ENCODE measurements at regions not wholly inside any gene's neighbourhood (a gene's known extent, or its start where the extent isn't known, plus 50 kb on each side); places are given as distances from the start of the nearest gene placed in this dataset.
"Not testable (repeated sequence)": the region's sequence is repeated elsewhere in the genome, so short reads cannot be mapped to it uniquely, and the experiment has no call there.

- DNase-seq, result no peak
These were observed 199.5 kb upstream of the B3GAT1 start for GRCh38 chr11:134611537-134611936.

GRCh38 chr11:134610116-134610910 lies 198.3 kb upstream of the B3GAT1 start:
- no peak for DNase-seq

- no peak for DNase-seq
These were observed 197.5 kb upstream of the B3GAT1 start for GRCh38 chr11:134609361-134610115.

- DNase-seq, result no peak
These were observed 196.1 kb upstream of the B3GAT1 start for GRCh38 chr11:134607963-134608750.

GRCh38 chr11:134606251-134606650 lies 194.2 kb upstream of the B3GAT1 start:
- DNase-seq, result no peak

GRCh38 chr11:134604886-134605285 lies 192.8 kb upstream of the B3GAT1 start:
- no peak for DNase-seq

- no peak for DNase-seq
These were observed 187.3 kb upstream of the B3GAT1 start for GRCh38 chr11:134599299-134599771.

GRCh38 chr11:134598368-134598767 lies 186.3 kb upstream of the B3GAT1 start:
- no peak for DNase-seq

- DNase-seq, result no peak
These were observed 185.4 kb upstream of the B3GAT1 start for GRCh38 chr11:134597452-134597851.

- no peak for DNase-seq
These were observed 184.4 kb upstream of the B3GAT1 start for GRCh38 chr11:134596404-134596803.

GRCh38 chr11:134592391-134592990 lies 180.4 kb upstream of the B3GAT1 start:
- no peak for DNase-seq

GRCh38 chr11:134591338-134591737 lies 179.3 kb upstream of the B3GAT1 start:
- DNase-seq, result no peak

GRCh38 chr11:134589129-134589528 lies 177.1 kb upstream of the B3GAT1 start:
- no peak for DNase-seq

GRCh38 chr11:134588460-134589110 lies 176.5 kb upstream of the B3GAT1 start:
- DNase-seq, result not testable (repeated sequence)

GRCh38 chr11:134587345-134587744 lies 175.3 kb upstream of the B3GAT1 start:
- no peak for DNase-seq

GRCh38 chr11:134586726-134587125 lies 174.7 kb upstream of the B3GAT1 start:
- DNase-seq, result no peak

GRCh38 chr11:134585666-134586610 lies 173.9 kb upstream of the B3GAT1 start:
- DNase-seq, result no peak

GRCh38 chr11:134584706-134585445 lies 172.8 kb upstream of the B3GAT1 start:
- no peak for DNase-seq

- DNase-seq, result no peak
These were observed 172.0 kb upstream of the B3GAT1 start for GRCh38 chr11:134584001-134584561.

Data from central memory CD4-positive, alpha-beta T cell (primary cell).